RCC 7860 (cell line): ENCODE measurements at regions not wholly inside any gene's neighbourhood (a gene's known extent, or its start where the extent isn't known, plus 50 kb on each side); places are given as distances from the start of the nearest gene placed in this dataset.
"Not testable (repeated sequence)": the region's sequence is repeated elsewhere in the genome, so short reads cannot be mapped to it uniquely, and the experiment has no call there.

Source experiments
- DNase-seq: peaks from one replicate; pipeline ENCODE4 v3.0.0-alpha.2; 2015; ENCODE audit warnings: low spot score
- FAIRE-seq: peaks from 2 replicates; lab custom pipeline; 2012; peaks lifted over from hg19 to GRCh38; lab: Jason Lieb, UNC

- DNase-seq (no peak), FAIRE-seq (no peak)
These were observed 592.5 kb upstream of the FLRT2 start for GRCh38 chr14:84937449-84937848.

DNA sequence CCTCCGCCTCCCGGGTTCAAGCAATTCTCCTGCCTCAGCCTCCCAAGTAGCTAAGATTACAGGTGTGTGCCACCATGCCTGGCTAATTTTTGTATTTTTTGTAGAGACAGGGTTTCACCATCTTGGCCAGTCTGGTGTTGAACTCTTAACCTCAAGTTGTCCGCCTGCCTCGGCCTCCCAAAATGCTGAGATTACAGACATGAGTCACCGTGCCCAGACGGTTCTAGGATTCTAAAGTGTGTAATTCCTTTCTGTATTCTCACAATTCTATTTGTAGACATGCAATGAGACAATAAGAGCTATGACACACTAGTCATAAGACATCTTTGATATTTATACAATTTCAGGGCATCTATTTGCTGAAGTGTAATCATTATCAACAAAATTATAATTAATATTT is 585.0 kb upstream of the FLRT2 start:
- DNase-seq, FAIRE-seq: not testable (repeated sequence)

DNA sequence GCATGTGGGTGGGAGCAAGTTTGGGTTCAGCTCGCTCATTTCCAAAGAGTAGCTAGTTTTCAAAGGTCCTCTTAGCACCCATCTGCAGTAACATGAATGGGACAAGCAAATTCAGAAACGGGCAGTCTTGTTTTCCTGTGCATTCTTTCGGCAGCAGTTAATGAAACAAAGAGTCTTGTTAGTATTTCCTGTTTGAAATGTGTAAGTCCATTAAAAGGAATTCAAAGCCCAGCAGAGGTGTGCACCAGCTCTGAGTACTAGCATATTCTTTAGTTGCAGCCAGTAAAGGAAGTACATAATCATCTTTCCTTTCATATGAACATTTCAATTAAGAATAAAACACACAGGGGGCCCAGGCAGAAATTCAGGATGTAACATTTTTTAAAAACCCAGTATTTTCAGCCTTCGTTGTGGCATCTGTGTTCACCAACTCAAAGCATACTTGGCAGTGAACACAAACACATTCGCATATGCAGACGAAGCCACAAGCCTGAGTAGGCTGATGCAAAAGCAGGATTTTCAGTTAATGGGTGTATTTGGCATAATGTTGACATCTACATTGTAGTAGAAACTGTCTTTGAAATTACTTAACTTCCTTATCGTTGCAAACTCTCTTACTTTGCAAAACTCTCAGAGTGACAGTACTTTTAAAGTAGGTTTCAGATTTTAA is 570.0 kb upstream of the FLRT2 start:
- DNase-seq: no peak
- FAIRE-seq: no peak

GRCh38 chr14:84961637-84962036 is 568.3 kb upstream of the FLRT2 start:
- DNase-seq (no peak), FAIRE-seq (no peak)

DNA sequence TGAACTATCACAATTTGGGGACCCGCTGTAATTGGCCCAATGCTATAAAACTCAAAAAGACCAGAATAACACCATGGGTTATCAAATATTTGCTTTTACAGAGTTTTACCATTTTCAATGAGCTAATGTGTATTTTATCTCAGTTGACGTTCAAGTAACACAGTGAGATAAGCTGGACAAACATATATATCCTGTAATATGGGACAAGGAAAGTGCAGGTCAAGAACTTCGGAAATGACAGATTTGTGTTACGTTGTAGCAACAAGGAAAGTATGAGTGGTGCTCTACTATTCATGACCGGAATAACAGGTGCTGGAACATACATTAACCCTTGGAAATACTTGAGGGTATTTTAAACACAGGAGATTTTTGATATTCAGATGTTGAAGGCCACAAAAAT is 566.4 kb upstream of the FLRT2 start:
- FAIRE-seq: no peak
- DNase-seq: no peak

GRCh38 chr14:84965279-84965678 is 564.7 kb upstream of the FLRT2 start:
- DNase-seq: no peak
- FAIRE-seq: no peak

- FAIRE-seq: no peak
- DNase-seq: no peak
These were observed 560.4 kb upstream of the FLRT2 start for GRCh38 chr14:84969501-84969900.

DNA sequence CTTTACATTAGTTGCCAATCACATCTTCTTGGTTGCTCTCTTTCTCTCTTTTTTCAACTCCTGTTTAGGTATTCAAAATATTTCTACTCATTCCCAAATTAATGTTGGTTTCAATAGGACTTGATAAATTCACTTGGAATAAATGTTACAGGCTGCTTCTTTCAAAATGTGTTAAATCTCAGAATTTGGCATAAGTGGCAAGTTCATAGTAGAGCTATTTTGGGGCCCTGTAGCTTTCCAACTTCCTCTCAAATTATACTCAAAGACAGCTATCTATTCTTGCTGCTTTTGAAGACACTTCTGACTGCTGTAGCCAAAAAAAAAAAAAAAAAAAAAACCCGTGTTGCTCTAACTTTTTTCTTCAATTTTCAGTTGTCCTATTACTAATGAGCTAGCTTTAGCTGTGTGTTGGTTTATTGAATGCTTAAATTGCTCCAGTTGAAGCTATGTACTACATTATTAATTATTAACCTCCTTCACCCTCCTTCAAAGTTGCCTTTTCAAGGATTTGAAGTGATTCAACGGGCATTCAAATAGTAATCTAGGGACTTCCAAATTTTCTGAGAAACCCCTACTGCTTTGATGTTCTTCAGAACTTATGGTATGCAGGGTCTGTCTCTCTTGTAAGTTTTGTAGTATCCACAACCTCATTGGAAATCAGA is 554.6 kb upstream of the FLRT2 start:
- no peak for FAIRE-seq
- DNase-seq: no peak

DNA sequence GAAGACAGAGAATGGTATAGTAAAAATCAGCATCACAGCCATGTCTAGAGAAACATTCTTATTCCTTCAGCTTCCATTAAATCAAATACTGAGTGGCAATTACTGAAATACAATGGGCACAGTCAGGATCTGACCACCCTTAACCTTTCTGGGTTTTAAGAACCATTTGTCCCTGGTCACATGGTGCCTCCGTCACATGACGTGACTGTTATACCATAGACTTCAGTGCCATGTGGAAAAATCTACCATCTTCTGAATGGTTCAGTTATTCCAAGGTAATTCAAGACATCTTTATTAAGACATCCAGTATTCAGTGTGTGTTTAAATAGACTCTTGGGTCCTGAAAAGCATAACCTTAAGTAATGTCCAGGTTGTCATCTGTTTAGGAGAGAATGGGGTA is 553.1 kb upstream of the FLRT2 start:
- DNase-seq: no peak
- FAIRE-seq: no peak

- no peak for DNase-seq
- no peak for FAIRE-seq
These were observed 542.9 kb upstream of the FLRT2 start for GRCh38 chr14:84987042-84987441.

- DNase-seq (no peak), FAIRE-seq (no peak)
These were observed 541.6 kb upstream of the FLRT2 start for GRCh38 chr14:84988357-84988756.

- no peak for FAIRE-seq
- DNase-seq: no peak
These were observed 538.9 kb upstream of the FLRT2 start for GRCh38 chr14:84991021-84991420.

DNA sequence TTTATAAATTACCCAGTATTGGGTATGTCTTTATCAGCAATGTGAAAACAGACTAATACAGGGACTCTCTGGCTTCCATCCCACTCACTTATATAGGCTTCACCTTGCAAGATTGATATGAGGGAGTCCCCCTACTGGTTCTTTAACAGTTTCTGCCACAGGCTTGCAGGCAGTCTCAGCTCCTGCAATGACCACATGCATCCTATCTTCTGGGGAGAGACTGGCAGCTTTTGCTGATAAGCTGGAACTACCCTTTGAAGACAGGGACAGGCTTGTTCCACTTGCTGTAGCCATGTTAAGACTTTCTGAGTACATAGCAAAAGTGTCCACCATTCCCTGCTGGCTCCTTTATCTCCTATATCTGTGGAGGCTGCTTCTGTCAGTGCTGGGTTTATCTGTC is 531.7 kb upstream of the FLRT2 start:
- no peak for FAIRE-seq
- DNase-seq: no peak

- no peak for FAIRE-seq
- no peak for DNase-seq
These were observed 527.1 kb upstream of the FLRT2 start for GRCh38 chr14:85002846-85003245.

DNA sequence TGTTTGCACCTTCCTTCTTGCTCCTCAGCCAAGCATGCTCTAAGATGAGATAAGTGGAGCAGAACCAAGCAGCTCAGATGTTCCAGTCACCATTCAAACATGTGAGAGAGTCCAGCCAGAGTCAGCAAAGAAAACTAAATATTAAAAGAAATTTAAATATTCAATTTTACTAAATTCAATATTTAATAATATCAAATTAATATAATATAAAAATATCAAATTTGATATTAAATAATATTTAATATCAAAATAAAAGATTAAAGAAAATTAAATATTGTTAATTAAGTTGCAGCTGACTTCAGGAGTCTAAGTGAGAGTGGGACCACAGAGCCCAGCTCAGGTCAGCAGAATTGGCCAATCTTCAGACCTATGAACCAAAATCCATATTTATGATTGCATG is 526.1 kb upstream of the FLRT2 start:
- DNase-seq: no peak
- FAIRE-seq: no peak

- FAIRE-seq (no peak), DNase-seq (no peak)
These were observed 520.4 kb upstream of the FLRT2 start for GRCh38 chr14:85009506-85009905.

GRCh38 chr14:85010186-85010585 is 519.8 kb upstream of the FLRT2 start:
- DNase-seq: no peak
- FAIRE-seq: no peak

DNA sequence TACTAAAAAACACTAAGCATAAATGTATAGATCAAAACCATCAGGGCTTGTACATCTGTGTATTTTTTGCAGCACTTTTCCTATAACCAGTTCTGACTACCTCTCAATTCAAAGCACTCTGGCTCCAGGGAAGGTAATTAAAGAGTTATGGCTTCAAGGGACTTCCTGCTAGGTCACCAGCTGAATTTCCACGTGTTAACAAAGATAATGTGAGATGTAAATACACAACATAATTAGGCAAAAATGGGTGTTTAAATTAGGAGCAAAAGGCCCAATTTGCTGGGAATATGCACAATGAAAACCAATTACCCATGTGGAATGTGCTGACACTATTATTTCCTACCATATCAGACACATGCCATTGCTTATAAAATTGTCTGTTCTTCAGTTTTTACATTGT is 513.4 kb upstream of the FLRT2 start:
- no peak for DNase-seq
- FAIRE-seq: no peak

DNA sequence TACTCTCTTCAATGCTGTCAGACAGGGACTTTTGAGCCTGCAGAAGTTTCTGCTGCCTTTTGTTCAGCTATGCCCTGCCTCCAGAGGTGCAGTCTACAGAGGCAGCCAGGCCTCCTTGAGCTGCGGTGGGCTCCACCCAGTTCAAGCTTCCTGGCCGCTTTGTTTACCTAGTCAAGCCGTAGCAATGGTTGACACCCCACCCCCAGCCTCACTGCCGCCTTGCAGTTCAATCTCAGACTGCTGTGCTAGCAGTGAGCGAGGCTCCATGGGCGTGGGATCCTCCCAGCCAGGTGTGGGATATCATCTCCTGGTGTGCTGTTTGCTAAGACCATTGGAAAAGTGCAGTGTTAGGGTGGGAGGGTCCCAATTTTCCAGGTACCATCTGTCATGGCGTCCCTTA is 506.1 kb upstream of the FLRT2 start:
- not testable (repeated sequence) for FAIRE-seq, DNase-seq

- DNase-seq: no peak
- FAIRE-seq: no peak
These were observed 505.0 kb upstream of the FLRT2 start for GRCh38 chr14:85024931-85025330.

DNA sequence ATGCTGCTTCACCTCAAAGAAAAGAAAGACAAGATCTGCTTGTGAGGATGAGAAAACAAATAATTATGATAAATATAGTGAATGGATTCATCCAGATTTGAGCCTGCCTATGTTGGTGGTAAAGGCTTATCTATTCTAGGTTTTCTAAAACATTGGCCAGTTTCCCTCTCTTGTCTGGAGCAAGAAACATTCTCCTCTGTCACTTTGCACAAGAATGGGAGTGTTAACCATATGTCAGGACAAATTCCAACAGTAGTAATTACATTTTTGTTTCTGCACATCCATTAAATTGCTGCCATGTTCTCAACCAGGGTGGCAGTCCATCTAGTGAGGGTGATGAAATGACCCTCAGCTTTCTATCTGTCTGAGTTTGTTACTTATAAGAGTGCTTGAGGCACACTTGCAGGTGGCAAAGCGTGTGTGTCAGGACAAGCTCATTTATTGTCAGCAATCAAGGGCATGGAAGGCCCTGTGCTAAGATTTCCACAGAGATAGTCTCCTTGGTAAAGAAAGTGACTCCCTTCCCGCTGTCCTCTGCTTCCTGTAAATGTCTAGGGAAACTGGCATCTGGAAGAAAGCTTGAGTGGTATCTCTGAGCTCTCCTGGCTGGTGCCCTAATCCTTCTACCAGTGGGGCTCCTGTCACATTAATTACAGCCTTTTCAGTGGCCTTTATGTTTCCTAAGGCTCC is 502.1 kb upstream of the FLRT2 start:
- FAIRE-seq (no peak), DNase-seq (no peak)

- FAIRE-seq: no peak
- no peak for DNase-seq
These were observed 492.5 kb upstream of the FLRT2 start for GRCh38 chr14:85037411-85037810.
